IMR-90 (cell line): ENCODE measurements at regions not wholly inside any gene's neighbourhood (a gene's known extent, or its start where the extent isn't known, plus 50 kb on each side); places are given as distances from the start of the nearest gene placed in this dataset.
A peak's percentile ranks its signal among the peaks of the same experiment; 100 is the strongest.

Source experiments
- ATAC-seq: fragments of 200-7000 bp; cut with Tn5 transposase; 2 replicates; pipeline ENCODE4 v1.9.1; 2020; ENCODE audit warnings: low read depth, mild to moderate bottlenecking, moderate library complexity
- BruUV-seq: library from RNA; stranded (reverse); fragments of 400-500 nt; replicated peaks from 2 replicates; lab custom pipeline; 2021; lab: Mats Ljungman, UMichigan
- CTCF ChIA-PET: fragments of 300-600 bp; formaldehyde crosslinking; extraction: SDS; loops from one replicate; lab custom pipeline; 2021; ENCODE audit warnings: antibody characterized with exemption; lab: Yijun Ruan, JAX
- POLR2A ChIA-PET: fragments of 300-600 bp; sonication (Branson Sonifier 250); formaldehyde crosslinking; loops from one replicate; lab custom pipeline; 2022; ENCODE audit warnings: antibody characterized with exemption; ENCODE audit not compliant: unreplicated experiment; lab: Charles Lee
- DNase-seq: peaks from one replicate; pipeline ENCODE4 v3.0.0; 2013
- H2AFZ ChIP-seq: replicated peaks from 2 replicates; pipeline ENCODE3; 2013; ENCODE audit warnings: low read length, mild to moderate bottlenecking; ENCODE audit not compliant: poor library complexity
- H2AK5ac ChIP-seq: 2 replicates; pipeline ENCODE4 v1.6.1; 2013; ENCODE audit warnings: low read depth, low read length, inconsistent platforms
- H2AK9ac ChIP-seq: replicated peaks from 2 replicates; pipeline ENCODE3; 2013; ENCODE audit warnings: mild to moderate bottlenecking, low read depth, low read length, moderate library complexity; ENCODE audit not compliant: poor library complexity
- H2BK120ac ChIP-seq: 2 replicates; pipeline ENCODE4 v1.6.1; 2013; ENCODE audit warnings: low read depth, low read length, inconsistent platforms
- H2BK15ac ChIP-seq: 3 replicates; pipeline ENCODE4 v1.6.1; 2013; ENCODE audit warnings: low read depth, low read length, inconsistent platforms
- H2BK20ac ChIP-seq: 2 replicates; pipeline ENCODE4 v1.6.1; 2013; ENCODE audit warnings: low read depth, mild to moderate bottlenecking, inconsistent platforms, low read length, moderate library complexity
- H2BK5ac ChIP-seq: 2 replicates; pipeline ENCODE4 v1.6.1; 2013; ENCODE audit warnings: mild to moderate bottlenecking, low read depth, low read length, inconsistent platforms; ENCODE audit not compliant: poor library complexity, severe bottlenecking
- H3K14ac ChIP-seq: replicated peaks from 2 replicates; pipeline ENCODE4 v1.6.1; 2013; ENCODE audit warnings: low read depth, low read length, inconsistent platforms
- H3K18ac ChIP-seq: 2 replicates; pipeline ENCODE4 v1.6.1; 2013; ENCODE audit warnings: low read depth, low read length, control low read depth
- H3K23ac ChIP-seq: 2 replicates; pipeline ENCODE4 v1.6.1; 2013; ENCODE audit warnings: low read depth, low read length, inconsistent platforms
- H3K27ac ChIP-seq: 2 replicates; pipeline ENCODE4 v1.5.1; 2013; ENCODE audit warnings: mild to moderate bottlenecking, control low read depth, low read length; ENCODE audit not compliant: insufficient read depth
- H3K27me3 ChIP-seq: 2 replicates; pipeline ENCODE4 v1.6.1; 2013; ENCODE audit warnings: low read length; ENCODE audit not compliant: control insufficient read depth, insufficient read depth
- H3K36me3 ChIP-seq: 2 replicates; pipeline ENCODE4 v1.6.1; 2013; ENCODE audit warnings: low read length, mixed read lengths; ENCODE audit not compliant: control insufficient read depth, insufficient read depth
- H3K4ac ChIP-seq: 2 replicates; pipeline ENCODE4 v1.6.1; 2013; ENCODE audit warnings: low read depth, low read length, inconsistent platforms
- H3K4me1 ChIP-seq: 2 replicates; pipeline ENCODE4 v1.6.1; 2013; ENCODE audit warnings: low read length, mixed read lengths; ENCODE audit not compliant: control insufficient read depth, insufficient read depth
- H3K4me2 ChIP-seq: 2 replicates; pipeline ENCODE4 v1.6.1; 2013; ENCODE audit warnings: low read depth, mild to moderate bottlenecking, control low read depth, low read length, moderate library complexity
- H3K4me3 ChIP-seq: 2 replicates; pipeline ENCODE4 v1.5.1; 2013; ENCODE audit warnings: low read depth, mild to moderate bottlenecking, control low read depth, low read length, moderate library complexity; ENCODE audit not compliant: insufficient read depth
- H3K56ac ChIP-seq: 2 replicates; pipeline ENCODE4 v1.6.1; 2013; ENCODE audit warnings: low read length, inconsistent platforms; ENCODE audit not compliant: insufficient read depth; ENCODE audit errors: extremely low read depth
- H3K79me1 ChIP-seq, 2 experiments: 2 replicates each; pipeline ENCODE4 v1.6.1; 2013; ENCODE audit warnings: low read length in 2 of 2, inconsistent platforms in 1 of 2, low read depth in 1 of 2
- H3K9ac ChIP-seq: 2 replicates; pipeline ENCODE4 v1.6.1; 2013; ENCODE audit warnings: low read depth, low read length, control low read depth
- H3K9me1 ChIP-seq: 2 replicates; pipeline ENCODE4 v1.6.1; 2013; ENCODE audit warnings: low read length, inconsistent platforms; ENCODE audit not compliant: insufficient read depth
- H3K9me3 ChIP-seq: 2 replicates; pipeline ENCODE4 v1.6.1; 2013; ENCODE audit warnings: low read length; ENCODE audit not compliant: control insufficient read depth, insufficient read depth
- H4K20me1 ChIP-seq: 2 replicates; pipeline ENCODE4 v1.6.1; 2013; ENCODE audit warnings: low read length, inconsistent platforms; ENCODE audit not compliant: insufficient read depth
- H4K5ac ChIP-seq: 2 replicates; pipeline ENCODE4 v1.6.1; 2013; ENCODE audit warnings: mild to moderate bottlenecking, low read depth, low read length, control low read depth
- H4K8ac ChIP-seq, 2 experiments: 2 replicates each; pipeline ENCODE4 v1.6.1; 2013; ENCODE audit warnings: low read depth in 2 of 2, low read length in 2 of 2, control low read depth in 1 of 2, inconsistent platforms in 1 of 2
- H4K91ac ChIP-seq: 2 replicates; pipeline ENCODE4 v1.6.1; 2013; ENCODE audit warnings: low read depth, low read length, inconsistent platforms; ENCODE audit not compliant: insufficient read depth
- BHLHE40 ChIP-seq: fragments of 150-350 bp; IDR thresholded peaks from 2 replicates; pipeline ENCODE4 v1.6.1; 2016; ENCODE audit warnings: mild to moderate bottlenecking, low read depth, low read length
- CHD1 ChIP-seq: IDR thresholded peaks from 2 replicates; pipeline ENCODE4 v1.6.1; 2012; ENCODE audit warnings: low read depth, low read length, improper control_type of control experiment
- FOS ChIP-seq: fragments of 150-350 bp; IDR thresholded peaks from 2 replicates; pipeline ENCODE4 v1.6.1; 2016; ENCODE audit warnings: low read depth, low read length
- MAFK ChIP-seq: IDR thresholded peaks from 2 replicates; pipeline ENCODE4 v1.6.1; 2012; ENCODE audit warnings: low read depth, low read length, improper control_type of control experiment
- MAZ ChIP-seq: IDR thresholded peaks from 2 replicates; pipeline ENCODE4 v1.6.1; 2012; ENCODE audit warnings: low read depth, mild to moderate bottlenecking, low read length, improper control_type of control experiment, moderate library complexity, borderline replicate concordance
- MXI1 ChIP-seq: IDR thresholded peaks from 2 replicates; pipeline ENCODE4 v1.6.1; 2012; ENCODE audit warnings: low read depth, mild to moderate bottlenecking, low read length, moderate library complexity, borderline replicate concordance
- NFE2L2 ChIP-seq: fragments of 150-350 bp; IDR thresholded peaks from 2 replicates; pipeline ENCODE4 v1.6.1; 2016; ENCODE audit warnings: low read depth, mild to moderate bottlenecking, low read length
- POLR2A ChIP-seq: IDR thresholded peaks from 2 replicates; pipeline ENCODE4 v1.6.1; 2012; ENCODE audit warnings: mild to moderate bottlenecking, low read depth, low read length
- RAD21 ChIP-seq: IDR thresholded peaks from 2 replicates; pipeline ENCODE4 v1.6.1; 2012; ENCODE audit warnings: low read length, improper control_type of control experiment
- RCOR1 ChIP-seq: IDR thresholded peaks from 2 replicates; pipeline ENCODE4 v1.6.1; 2012; ENCODE audit warnings: mild to moderate bottlenecking, low read length, improper control_type of control experiment; ENCODE audit not compliant: insufficient replicate concordance
- RFX5 ChIP-seq: IDR thresholded peaks from 2 replicates; pipeline ENCODE4 v1.8.0; 2012; ENCODE audit warnings: low read depth, mild to moderate bottlenecking, low read length, moderate library complexity
- SMC3 ChIP-seq: fragments of 150-350 bp; IDR thresholded peaks from 2 replicates; pipeline ENCODE4 v1.6.1; 2016; ENCODE audit warnings: low read depth, mild to moderate bottlenecking, antibody characterized with exemption, low read length, moderate library complexity
- WGBS, 2 experiments: methylation state at CpG; one replicate each; pipeline versions ENCODE4 v1.1.5 to v1.1.7; 2013; ENCODE audit warnings: missing lambda C conversion rate in 2 of 2; ENCODE audit not compliant: insufficient read length in 1 of 2; ENCODE audit errors: extremely low coverage in 2 of 2; 5-methylcytosine and 5-hydroxymethylcytosine counted together
- dilution Hi-C: fragments of 300-500 bp; cut with HindIII; formaldehyde crosslinking; loops from one replicate; pipeline ENCODE4 v1.14.3; 2018; ENCODE audit warnings: low sequenced_read_pairs; ENCODE audit not compliant: unreplicated experiment
- in situ Hi-C: fragments of 300-500 bp; cut with MboI; formaldehyde crosslinking; loops from 3 replicates; pipeline ENCODE4 v1.14.3; 2019; ENCODE audit warnings: low sequenced_read_pairs, inconsistent platforms, mixed read lengths
- intact Hi-C: fragments of 100-400 bp; cut with micrococcal nuclease; formaldehyde crosslinking; loops from 2 replicates; pipeline ENCODE4 v1.10.0; 2022
- TF ChIP-seq, protein P1 (sequence below): conservative IDR thresholded peaks from 2 replicates; pipeline ENCODE4 v1.5.1; 2012; ENCODE audit warnings: mild to moderate bottlenecking, low read depth, low read length, improper control_type of control experiment
- TF ChIP-seq, protein P2 (sequence below): fragments of 150-350 bp; IDR thresholded peaks from 2 replicates; pipeline ENCODE4 v1.6.1; 2016; ENCODE audit warnings: low read depth, mild to moderate bottlenecking, low read length, moderate library complexity, borderline replicate concordance
- TF ChIP-seq, protein P3 (sequence below): fragments of 150-350 bp; IDR thresholded peaks from 2 replicates; pipeline ENCODE4 v1.6.1; 2017; ENCODE audit warnings: mild to moderate bottlenecking, antibody characterized with exemption, low read length, low read depth

DNA sequence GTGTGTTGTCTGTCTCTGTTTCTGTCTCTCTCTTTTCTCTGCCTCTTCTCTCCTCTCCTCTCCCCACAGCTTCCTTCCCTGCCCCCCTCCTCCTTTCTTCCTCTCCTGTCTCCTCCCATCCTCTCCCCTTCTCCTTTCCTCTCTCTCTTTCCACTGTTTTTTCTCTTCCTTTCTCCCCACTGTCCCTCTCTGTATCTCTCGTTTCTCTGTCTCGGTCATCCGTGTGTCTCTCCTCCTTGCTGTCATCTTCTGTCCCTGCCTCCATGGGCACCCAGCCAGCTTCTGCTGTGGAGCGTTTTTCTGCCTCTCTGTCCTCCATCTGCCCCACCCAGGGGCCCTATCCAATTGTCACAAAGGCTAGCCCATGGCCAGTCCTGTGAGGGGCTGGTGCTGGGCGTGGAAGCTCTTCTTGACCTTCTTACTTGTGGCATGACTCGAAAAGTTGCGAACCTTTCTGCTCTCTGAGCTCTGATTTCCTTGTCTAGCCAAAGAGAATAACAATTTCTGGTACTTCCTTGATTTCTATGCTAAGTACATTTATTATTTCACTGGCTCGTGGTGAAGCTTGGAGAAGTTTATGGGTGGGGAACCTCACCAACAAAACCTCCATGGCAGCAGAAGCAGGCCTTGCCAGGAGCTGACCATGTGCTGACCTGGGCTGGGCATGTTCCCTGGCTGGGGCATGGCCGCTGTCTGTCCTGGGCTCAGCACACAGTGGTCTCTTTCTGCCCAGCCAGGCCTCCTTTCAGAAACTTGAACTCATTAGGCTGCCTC lies 69.3 kb downstream of the CEBPB start:
- H2BK20ac ChIP-seq, result peak overlapping the region; percentile 27
- ChIA-PET CTCF (no interaction called here), POLR2A (no interaction called here)
- no peak for TF ChIP-seq MAFK
- TF ChIP-seq, protein P1, sequence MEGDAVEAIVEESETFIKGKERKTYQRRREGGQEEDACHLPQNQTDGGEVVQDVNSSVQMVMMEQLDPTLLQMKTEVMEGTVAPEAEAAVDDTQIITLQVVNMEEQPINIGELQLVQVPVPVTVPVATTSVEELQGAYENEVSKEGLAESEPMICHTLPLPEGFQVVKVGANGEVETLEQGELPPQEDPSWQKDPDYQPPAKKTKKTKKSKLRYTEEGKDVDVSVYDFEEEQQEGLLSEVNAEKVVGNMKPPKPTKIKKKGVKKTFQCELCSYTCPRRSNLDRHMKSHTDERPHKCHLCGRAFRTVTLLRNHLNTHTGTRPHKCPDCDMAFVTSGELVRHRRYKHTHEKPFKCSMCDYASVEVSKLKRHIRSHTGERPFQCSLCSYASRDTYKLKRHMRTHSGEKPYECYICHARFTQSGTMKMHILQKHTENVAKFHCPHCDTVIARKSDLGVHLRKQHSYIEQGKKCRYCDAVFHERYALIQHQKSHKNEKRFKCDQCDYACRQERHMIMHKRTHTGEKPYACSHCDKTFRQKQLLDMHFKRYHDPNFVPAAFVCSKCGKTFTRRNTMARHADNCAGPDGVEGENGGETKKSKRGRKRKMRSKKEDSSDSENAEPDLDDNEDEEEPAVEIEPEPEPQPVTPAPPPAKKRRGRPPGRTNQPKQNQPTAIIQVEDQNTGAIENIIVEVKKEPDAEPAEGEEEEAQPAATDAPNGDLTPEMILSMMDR, result no peak
- TF ChIP-seq MAZ, result no peak
- no peak for TF ChIP-seq MXI1
- TF ChIP-seq, protein P2, sequence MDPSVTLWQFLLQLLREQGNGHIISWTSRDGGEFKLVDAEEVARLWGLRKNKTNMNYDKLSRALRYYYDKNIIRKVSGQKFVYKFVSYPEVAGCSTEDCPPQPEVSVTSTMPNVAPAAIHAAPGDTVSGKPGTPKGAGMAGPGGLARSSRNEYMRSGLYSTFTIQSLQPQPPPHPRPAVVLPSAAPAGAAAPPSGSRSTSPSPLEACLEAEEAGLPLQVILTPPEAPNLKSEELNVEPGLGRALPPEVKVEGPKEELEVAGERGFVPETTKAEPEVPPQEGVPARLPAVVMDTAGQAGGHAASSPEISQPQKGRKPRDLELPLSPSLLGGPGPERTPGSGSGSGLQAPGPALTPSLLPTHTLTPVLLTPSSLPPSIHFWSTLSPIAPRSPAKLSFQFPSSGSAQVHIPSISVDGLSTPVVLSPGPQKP, result no peak
- TF ChIP-seq SMC3, result no peak
- TF ChIP-seq FOS, result no peak
- no peak for TF ChIP-seq POLR2A
- no peak for TF ChIP-seq CHD1
- TF ChIP-seq NFE2L2, result no peak
- no peak for TF ChIP-seq RAD21
- TF ChIP-seq RFX5, result no peak
- TF ChIP-seq BHLHE40, result no peak
- no peak for TF ChIP-seq RCOR1
- TF ChIP-seq, protein P3, sequence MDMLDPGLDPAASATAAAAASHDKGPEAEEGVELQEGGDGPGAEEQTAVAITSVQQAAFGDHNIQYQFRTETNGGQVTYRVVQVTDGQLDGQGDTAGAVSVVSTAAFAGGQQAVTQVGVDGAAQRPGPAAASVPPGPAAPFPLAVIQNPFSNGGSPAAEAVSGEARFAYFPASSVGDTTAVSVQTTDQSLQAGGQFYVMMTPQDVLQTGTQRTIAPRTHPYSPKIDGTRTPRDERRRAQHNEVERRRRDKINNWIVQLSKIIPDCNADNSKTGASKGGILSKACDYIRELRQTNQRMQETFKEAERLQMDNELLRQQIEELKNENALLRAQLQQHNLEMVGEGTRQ, result no peak

More for the DNA sequence above, 69.3 kb downstream of the CEBPB start:
- H3K23ac ChIP-seq, result no peak overlapping the region
- DNase-seq (no peak), ATAC-seq (no peak)
- peak overlapping the region; percentile 100 for H2AK5ac ChIP-seq
- peak overlapping the region; percentile 23 for H4K5ac ChIP-seq
- no peak overlapping the region for H3K56ac ChIP-seq
- in situ Hi-C loops (no loop called here), dilution Hi-C loops (no loop called here), intact Hi-C loops (no loop called here)
- H3K4me1 ChIP-seq, result peaks cover 13% of the 10 kb centered on the region
- H3K27ac ChIP-seq, result no peak overlapping the region
- BruUV-seq, result no TSS peak
- H2AK9ac ChIP-seq, result peak overlapping the region; percentile 70
- H2BK5ac ChIP-seq, result no peak overlapping the region
- no peaks in the 10 kb centered on the region for H3K27me3 ChIP-seq
- H3K9me3 ChIP-seq, result no peaks in the 10 kb centered on the region
- no peaks in the 10 kb centered on the region for H3K36me3 ChIP-seq
- H2BK15ac ChIP-seq, result peak overlapping the region; percentile 69; the same call in 2 of the 3 replicates
- 49% methylated on average over 6 of the region's 9 CpGs; no CpG with 5 or more reads in 1 of the 2 experiments for WGBS, 2 experiments
- no peaks in the 10 kb centered on the region; a peak in 1 of 4 replicates for H3K79me1 ChIP-seq
- no peak overlapping the region for H3K4me3 ChIP-seq
- peak overlapping the region; percentile 71 for H3K14ac ChIP-seq
- peaks cover 6% of the 10 kb centered on the region; the same call in 1 of the 2 replicates for H3K9me1 ChIP-seq
- peak overlapping the region; percentile 2; the same call in 1 of the 2 replicates for H3K9ac ChIP-seq
- H3K18ac ChIP-seq, result peak overlapping the region; percentile 36
- H4K20me1 ChIP-seq, result no peaks in the 10 kb centered on the region
- peak overlapping the region; percentile 38 to 84; a peak in 3 of 4 replicates for H4K8ac ChIP-seq
- peak overlapping the region; percentile 83 for H2BK120ac ChIP-seq
- no peak overlapping the region for H3K4me2 ChIP-seq
- peak overlapping the region; percentile 73 for H3K4ac ChIP-seq
- peak overlapping the region; percentile 77 for H2AFZ ChIP-seq
- H4K91ac ChIP-seq, result peak overlapping the region; percentile 81
